ENCODE measurements at regions not wholly inside any gene's neighbourhood (a gene's known extent, or its start where the extent isn't known, plus 50 kb on each side); places are given as distances from the start of the nearest gene placed in this dataset.

DNA sequence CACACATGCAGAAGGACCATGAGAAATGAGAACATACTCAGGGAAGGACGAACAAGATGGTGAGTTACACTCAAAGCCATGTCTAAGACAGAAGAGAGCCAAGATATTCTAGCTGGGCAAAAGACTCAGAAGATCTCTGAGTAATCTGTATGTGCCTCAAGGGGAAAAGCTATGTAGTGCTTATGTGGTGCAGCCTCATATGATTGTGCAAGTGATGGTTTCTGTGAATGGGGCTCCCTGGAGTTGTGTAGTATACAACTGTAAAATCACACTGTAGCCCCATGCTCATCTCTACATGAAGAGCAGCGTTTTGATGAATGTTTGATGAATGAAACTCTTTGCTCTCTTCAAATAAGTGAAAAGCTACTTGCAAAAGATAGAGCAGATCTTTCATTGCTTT is 57.5 kb downstream of the OSR1 start:
- H3K4me3 ChIP-seq (ENCODE audit: low read length), result no peak overlapping the region
- TF ChIP-seq, protein P1, sequence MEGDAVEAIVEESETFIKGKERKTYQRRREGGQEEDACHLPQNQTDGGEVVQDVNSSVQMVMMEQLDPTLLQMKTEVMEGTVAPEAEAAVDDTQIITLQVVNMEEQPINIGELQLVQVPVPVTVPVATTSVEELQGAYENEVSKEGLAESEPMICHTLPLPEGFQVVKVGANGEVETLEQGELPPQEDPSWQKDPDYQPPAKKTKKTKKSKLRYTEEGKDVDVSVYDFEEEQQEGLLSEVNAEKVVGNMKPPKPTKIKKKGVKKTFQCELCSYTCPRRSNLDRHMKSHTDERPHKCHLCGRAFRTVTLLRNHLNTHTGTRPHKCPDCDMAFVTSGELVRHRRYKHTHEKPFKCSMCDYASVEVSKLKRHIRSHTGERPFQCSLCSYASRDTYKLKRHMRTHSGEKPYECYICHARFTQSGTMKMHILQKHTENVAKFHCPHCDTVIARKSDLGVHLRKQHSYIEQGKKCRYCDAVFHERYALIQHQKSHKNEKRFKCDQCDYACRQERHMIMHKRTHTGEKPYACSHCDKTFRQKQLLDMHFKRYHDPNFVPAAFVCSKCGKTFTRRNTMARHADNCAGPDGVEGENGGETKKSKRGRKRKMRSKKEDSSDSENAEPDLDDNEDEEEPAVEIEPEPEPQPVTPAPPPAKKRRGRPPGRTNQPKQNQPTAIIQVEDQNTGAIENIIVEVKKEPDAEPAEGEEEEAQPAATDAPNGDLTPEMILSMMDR (conservative IDR thresholded peaks at IDR 0.05; ENCODE audit: low read length), result no peak
- DNase-seq (ENCODE audit: low read depth), result no peak

DNA sequence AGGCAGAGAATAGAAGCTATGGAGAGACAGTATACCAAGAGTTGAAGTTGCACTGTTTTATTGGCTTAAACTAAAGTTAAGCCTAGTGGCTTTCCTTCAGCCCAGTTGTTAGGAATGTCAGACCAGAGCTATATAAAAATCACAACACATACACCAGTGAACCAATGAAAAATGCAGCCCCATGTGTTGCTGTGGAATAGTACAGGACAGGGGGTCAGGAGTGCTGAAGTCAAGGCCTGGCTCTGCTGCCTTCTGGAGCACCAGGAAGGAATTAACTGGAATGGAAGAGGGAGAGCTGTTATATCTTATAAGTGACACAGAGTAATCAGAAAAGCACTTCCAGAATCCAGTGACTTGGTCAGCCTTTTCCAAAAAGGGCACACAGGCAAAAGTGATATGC is 58.9 kb downstream of the OSR1 start:
- no peak for DNase-seq (ENCODE audit: low read depth)
- TF ChIP-seq, protein P1 (conservative IDR thresholded peaks at IDR 0.05; ENCODE audit: low read length), result no peak
- H3K4me3 ChIP-seq (ENCODE audit: low read length), result no peak overlapping the region

DNA sequence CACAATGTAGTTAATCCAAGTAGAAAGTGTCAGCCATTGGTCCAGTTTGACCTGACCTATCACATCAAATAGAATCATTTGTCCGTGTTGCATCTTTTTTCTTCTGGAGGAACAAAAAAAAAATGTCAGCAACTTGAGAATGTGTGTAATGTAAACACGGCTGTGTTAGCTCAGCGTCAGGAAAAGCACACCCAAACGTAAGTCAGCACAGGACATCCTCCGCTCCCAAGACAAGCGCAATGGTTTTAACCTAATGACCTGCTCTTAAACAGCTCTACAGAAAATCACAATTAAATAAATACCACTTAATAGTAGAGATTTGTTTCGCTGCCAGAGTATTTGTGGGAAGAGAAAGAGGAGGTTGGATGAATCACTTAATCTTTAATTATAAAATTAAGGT is 59.4 kb downstream of the OSR1 start:
- TF ChIP-seq, protein P1 (conservative IDR thresholded peaks at IDR 0.05; ENCODE audit: low read length), result no peak
- no peak for DNase-seq (ENCODE audit: low read depth)
- no peak overlapping the region for H3K4me3 ChIP-seq (ENCODE audit: low read length)

DNA sequence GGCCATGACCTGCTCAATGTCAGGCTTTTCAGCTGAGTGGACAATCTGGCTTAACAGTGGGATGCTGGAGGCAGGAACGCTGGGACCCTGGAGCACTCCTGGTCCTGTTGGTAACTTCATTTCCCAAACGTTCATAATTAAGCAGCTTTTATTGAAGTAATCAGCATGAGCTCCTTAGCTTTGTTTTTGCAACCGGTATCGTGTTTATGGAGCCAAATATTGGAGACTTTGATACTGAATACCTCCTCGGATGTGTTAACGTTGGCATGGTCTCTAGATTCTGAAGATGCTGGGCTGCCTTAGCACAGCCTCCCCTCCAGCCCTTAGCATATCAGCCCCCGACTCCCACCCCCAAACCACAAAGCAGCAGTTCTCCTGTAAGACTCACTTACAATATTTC is 60.7 kb downstream of the OSR1 start:
- no peak overlapping the region for H3K4me3 ChIP-seq (ENCODE audit: low read length)
- TF ChIP-seq, protein P1 (conservative IDR thresholded peaks at IDR 0.05; ENCODE audit: low read length), result no peak
- no peak for DNase-seq (ENCODE audit: low read depth)

DNA sequence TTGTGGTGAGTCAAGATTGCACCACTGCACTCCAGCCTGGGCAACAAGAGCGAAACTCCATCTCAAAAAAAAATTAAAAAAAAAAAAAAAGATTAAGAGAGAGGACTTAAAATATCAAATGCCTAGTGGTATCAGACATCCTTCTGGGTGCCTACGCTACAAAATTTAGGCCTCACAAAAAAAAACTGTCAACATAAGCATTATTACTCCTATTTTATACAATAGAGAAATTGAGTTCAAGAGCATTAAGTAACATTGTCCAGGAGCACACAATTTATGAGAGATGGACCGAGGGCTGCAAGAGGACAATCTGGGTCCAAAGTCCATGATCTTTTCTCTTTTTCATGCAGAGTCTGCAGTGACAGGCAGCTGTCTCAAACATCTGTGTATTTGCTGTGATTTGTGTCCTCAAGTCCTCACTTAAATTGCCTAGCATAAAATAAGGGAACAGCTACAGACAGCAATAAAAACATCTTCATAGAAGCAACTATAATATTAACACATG is 62.4 kb downstream of the OSR1 start:
- TF ChIP-seq, protein P1 (conservative IDR thresholded peaks at IDR 0.05; ENCODE audit: low read length), result no peak
- DNase-seq (ENCODE audit: low read depth), result no peak
- H3K4me3 ChIP-seq (ENCODE audit: low read length), result no peak overlapping the region

DNA sequence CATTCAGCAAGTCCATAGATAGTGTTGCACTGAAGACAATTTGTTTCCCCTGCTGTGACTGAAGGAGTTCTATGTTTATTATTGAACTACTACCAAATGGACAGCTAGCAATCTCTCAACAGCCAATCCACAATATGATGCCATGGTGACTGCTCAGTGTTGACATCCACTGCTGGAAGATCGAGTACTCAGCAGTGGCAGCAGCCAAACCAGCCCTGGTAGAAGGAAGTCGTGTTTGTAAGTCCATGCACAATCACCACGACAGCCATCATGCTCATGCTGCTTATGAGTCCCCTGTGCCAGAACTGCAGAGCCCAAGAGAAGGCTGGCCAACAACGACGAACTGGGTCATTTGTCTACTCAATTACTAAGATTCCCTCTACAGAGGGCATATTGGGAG is 66.4 kb downstream of the OSR1 start:
- TF ChIP-seq, protein P1 (conservative IDR thresholded peaks at IDR 0.05; ENCODE audit: low read length), result no peak
- H3K4me3 ChIP-seq (ENCODE audit: low read length), result no peak overlapping the region
- DNase-seq (ENCODE audit: low read depth), result no peak

DNA sequence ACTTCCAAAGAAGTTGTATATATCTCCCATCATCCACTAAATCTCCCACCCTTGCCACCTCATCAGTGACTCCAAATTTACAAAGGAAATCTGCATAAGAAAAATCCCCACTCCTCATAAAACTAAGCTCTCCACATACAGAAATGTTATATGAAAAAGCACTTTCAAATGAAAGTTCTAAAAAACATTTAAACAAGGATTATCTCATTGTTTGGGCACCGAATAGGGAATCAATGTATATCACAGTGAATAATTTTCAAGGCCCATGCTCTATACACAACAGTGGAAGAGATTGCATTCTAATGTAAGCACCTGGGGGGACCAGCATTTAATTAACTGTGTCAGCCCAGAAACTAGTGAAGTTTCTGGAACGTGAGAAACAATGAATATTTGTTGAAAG is 70.1 kb downstream of the OSR1 start:
- H3K4me3 ChIP-seq (ENCODE audit: low read length), result no peak overlapping the region
- DNase-seq (ENCODE audit: low read depth), result no peak
- TF ChIP-seq, protein P1 (conservative IDR thresholded peaks at IDR 0.05; ENCODE audit: low read length), result no peak
